DMS 273 treated with DMSO at 0.1 percent for 48 hours (cell line): ENCODE measurements at regions not wholly inside any gene's neighbourhood (a gene's known extent, or its start where the extent isn't known, plus 50 kb on each side); places are given as distances from the start of the nearest gene placed in this dataset.
"Not testable (repeated sequence)": the region's sequence is repeated elsewhere in the genome, so short reads cannot be mapped to it uniquely, and the experiment has no call there.

Experiments used
- DNase-seq: peaks from one replicate; lab custom pipeline; 2025; lab: John Stamatoyannopoulos, UW

DNA sequence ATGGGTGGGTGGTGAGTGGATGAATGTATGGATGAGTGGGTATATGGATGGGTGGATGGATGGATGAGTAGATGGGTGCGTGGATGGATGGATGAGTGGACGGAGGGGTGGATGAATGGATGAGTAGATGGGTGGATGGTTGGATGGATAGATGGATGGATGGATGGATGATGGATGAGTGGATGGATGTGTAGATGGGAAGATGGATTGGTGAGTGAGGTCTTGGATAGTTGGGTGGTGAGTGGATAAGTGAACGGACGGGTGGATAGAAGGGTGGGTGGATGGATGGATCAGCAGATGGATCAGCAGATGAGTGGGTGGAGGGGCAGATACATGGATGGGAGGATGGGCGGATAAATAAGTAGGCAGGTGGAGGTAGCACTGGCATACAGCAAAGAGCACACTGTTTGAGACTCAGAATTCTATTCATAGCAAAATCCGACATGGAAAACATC lies 163.5 kb downstream of the C9orf50 start:
- no peak for DNase-seq

DNA sequence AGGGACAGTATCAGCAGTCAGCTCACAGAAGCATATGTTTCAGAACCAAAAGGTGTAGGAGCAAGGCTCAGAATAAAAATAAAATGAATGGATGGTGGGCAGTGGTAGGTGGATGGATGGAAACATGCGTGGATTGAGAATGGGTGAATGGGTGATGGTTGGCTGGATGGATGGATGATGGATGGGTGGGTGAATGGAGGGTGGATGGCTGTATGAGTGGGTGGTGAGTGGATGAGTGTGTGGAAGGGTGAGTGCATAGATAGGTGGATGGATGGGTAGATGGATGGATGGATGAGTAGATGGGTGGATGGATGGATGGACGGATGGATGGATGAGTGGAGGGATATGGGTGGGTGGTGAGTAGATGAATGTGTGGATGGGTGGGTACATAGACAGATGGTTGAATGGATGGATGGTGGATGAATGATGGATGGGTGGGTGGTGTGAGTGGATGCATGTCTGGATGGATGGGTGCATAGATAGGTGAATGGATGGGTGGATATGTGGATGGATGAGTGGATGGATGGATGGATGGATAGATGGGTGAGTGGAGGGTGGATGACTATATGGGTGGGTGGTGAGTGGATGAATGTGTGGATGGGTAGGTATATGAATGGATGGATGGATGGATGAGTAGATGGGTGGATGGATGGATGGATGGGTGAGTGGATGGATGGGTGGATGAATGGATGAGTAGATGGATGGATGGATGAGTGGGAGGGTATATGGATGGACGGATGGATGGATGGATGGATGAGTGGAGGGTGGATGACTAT lies 164.2 kb downstream of the C9orf50 start:
- no peak for DNase-seq

DNA sequence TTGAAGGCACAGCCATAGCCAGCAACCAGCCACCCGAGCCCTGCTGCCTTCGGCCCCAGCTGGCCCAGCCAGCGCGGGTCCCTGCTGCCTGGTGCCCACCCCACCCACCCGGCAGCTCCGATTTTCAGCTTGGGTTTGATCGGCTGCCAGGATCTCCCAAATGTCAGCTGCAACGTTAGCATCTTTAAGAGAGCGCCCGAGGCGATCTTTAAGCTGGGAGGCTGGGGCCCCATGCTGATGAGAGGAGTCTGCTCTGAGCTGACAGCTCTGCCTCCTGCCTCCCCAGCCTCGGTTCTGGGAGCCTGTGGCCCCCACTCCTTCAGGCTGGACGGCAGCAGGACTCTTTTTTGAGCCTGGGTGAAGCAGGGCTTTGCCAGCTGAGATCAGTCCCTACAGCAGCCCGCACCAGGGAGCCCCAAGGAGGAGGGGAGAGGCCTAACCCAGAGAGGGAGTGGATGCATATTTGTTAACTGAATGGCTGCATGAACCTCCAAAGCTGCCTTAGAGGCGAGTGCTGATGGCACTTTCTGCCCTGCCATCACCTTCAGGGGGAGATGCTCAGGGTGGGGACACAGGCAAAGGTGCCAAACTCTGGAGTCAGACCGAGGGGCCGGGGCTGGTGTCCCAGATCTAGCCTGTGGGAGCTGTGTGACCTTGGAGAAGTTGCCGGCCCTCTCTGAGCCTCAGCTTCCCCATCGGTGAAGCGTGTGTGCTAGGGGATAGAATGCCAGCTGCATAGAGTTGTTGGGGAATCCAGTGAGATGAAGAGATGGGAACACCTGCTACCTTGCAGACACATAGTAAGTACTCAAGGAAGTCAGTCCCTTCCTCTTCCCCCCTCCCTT lies 165.5 kb downstream of the C9orf50 start:
- DNase-seq: peak; percentile 23

DNA sequence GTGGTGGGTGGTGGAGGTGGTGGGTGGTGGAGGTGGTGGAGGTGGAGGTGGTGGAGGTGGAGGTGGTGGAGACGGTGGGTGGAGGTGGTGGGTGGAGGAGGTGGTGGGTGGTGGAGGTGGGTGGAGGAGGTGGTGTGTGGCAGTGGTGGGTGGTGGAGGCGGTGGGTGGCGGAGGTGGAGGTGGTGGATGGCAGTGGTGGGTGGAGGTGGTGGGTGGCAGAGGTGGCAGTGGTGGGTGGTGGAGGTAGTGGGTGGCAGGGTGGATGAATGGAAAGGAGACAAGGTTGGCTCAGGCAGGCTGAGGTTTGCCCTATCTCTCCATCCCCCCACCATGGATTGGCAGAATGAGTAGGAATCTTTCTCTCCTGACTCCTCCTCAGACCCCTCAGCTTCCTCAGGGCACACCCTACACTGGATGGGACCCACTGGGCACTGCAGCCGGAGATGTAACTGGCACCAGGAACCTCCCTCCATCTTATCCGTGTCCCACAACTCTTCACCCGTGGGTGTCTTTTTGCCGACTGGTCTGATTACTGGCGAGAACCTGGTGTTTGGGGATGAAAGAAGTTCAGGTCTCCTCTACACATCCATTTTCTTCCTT lies 166.3 kb downstream of the C9orf50 start:
- no peak for DNase-seq

DNA sequence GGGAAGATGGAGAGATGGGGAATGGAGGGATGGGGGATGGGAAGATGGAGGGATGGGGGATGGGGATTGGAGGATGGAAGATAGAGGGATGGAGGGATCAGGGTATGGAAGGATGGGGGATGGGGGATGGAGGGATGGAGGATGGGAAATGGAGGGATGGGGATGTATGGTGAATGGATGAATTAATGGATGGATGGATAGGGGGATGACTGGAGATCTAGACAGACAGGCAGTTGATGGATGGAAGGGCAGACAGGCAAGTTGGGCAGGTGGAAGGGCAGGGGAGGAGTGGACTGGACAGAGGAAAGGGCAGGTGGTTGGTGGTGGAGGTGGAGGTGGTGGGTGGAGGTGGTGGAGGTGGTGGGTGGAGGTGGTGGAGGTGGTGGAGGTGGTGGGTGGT lies 167.2 kb downstream of the C9orf50 start:
- no peak for DNase-seq

DNA sequence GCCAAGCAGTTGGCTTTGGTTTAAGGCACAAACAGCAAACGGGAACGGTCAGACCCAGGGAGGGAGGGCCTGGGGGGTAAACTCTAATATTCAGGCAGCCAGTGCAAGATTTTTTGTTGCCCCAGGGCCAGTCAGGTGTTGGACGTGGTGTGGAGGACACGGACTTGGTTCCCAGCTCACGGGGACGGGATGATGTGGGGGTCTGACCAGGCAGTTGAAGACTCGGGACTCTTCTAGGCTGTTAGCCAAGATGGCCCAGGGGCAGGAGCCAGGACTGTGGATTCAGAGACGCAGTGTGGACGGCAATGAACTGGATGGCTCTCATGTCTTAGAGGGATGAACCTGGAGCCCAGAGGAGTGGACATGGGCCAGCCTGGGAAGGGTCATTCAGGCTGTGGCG lies 169.2 kb downstream of the C9orf50 start:
- no peak for DNase-seq

DNA sequence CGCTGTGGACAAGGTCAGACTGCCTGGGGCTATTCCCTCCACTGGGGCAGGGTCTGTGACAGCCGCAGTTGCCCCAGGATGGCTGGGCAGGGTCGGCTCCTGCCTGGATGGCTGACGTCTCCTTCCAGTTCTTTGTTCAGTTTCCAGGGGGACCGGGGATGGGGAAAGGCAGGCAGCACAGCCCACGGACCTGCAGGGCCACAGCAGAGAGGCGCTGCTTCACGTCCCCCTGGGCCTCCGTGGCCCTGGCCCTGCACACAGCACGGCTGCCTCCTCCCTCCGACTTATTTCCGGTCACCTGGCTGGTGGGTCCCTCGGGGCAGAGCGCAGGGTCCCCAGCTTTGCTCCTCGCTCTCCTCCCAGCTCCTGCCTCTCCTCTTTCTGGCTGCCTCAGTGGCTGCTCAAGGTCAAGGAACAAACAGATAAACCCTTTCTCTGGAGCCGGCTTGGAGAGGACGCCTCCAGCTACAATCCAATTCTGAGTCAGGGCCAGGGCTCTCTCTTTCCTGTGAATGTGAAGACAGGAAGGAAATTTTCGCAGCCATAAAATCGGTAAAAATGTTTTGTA lies 169.7 kb downstream of the C9orf50 start:
- no peak for DNase-seq

DNA sequence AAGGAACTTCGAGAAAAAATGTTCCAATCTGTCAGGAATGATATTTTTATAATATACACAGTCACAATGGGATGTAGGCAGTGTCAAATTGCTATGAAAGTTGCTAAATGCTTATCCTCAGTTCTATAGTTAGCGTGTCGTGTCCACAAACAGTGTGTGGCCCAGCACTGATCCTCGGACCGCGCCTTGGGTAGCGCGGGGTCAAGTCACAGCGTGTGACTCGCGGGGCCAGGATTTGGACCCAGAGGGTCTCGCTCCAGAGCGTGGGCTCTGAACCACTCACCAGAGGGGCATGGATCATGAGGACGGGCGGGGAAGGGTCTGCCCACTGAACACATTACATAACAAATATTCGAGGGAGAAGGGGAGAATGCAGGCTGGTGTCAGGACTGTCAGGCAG lies 171.8 kb downstream of the C9orf50 start:
- no peak for DNase-seq

DNA sequence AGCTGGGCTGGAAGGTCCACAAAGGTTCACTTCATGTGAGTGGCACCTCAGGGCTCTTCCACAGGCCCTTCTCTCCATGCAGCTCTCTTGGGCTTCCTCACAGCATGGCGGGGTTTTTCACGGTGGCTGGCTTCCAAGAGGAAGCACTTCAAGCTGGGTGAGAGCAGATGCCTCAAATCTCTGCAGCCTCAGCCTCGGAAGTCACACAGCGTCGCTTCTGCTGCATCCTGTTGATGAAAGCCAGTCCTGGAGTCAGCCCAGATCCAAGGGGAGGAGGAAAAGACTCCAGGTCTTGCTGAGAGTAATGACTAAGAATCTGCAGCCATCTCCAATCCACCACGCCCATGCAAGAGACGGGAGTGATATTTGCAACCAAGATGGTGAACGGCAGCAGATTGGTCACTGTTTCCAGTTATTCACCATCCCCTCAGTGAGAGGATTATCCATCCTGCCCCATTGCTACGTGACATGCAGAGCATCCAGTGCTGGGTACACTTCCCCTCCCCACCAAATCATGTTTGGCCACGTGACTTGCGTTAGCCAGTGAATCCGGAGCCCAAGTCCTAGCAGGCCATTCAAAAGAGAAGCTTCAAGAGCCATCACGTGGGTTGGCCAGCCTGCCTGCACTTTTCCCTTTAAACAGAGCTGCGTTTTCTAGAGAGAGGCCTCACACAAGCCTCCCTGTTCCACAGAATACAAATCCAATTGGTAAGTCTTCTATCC lies 173.9 kb downstream of the C9orf50 start:
- no peak for DNase-seq

DNA sequence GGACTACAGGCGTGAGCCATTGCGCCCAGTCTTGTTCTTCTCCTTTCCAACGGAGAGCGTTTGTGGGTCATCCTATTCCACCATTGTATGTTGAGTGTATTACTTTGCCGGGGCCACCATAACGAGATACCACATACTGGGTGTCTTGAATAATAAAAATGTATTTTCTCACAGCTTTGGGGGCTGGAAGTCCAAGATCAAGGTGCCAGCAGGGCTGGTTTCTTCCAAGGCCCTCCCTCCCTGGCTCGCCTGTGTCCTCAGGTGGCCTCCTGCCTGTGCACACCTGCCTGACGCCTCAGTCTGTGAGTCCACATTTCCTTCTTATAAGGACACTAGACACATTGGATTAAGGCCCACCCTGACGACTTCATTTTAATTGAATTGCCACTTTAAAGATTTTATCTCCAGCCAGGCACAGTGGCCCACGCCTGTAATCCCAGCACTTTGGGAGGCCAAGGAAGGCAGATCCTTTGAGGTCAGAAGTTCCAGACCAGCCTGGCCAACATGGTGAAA lies 175.1 kb downstream of the C9orf50 start:
- DNase-seq: no peak

DNA sequence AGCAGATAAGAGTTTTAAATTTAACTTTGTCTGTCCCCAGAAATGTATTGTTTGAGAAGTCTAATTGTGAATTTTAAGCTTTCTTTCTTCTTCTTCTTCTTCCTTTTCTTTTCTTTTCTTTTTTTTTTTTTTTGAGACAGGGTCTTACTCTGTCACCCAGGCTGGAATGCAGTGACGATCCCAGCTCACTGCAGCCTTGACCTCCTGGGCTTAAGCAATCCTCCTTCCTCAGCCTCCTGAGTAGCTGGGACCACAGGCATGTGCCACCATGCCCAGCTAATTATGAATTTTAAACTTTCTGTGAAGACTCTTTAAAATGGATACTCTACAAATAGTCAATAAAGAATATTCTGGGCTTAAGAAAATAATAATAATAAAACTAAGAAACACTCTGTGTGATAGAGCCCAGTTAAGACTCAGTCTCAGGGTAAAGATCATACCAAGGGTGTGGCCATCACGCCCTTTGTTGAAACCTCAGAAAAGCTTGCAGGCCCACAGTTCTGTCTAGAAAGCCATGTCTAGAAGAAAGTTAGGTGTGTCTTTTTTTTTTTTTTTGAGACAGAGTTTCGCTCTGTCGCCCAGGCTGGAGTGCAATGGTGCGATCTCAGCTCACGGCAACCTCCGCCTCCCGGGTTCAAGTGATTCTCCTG lies 177.3 kb downstream of the C9orf50 start:
- not testable (repeated sequence) for DNase-seq

DNA sequence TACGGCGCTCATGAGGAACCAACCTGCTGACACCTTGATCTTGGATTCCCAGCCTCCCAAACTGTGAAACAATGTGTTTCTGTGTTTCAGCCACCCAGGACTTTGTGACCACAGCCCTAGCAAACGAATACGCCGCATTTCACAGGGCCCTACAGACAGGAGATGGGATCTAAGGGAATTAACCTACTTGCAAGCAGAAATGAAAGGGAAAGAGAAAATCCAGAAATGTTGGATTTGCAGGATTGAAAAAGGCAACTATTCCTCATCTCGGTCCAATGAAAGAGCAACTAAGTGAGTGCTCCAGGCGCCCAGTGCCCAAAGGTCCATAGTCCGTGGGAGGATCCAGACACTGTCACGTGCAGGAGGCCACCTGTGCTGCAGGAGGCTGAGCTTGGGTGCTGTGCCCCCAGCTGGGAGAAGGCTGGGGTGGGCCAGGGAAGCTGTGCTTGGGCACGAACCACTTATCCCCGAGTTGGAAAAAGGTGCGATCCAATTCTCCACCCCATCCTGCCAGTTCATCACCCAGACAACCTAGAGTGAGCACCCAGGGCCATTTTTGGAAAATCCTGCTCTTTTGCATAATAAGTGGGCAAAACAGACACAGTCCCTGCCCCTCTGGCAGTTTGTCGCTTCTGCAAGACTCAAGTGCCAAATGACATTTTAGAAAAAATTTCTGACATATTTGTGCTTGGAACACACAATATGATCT lies 177.9 kb downstream of the C9orf50 start:
- DNase-seq: no peak

DNA sequence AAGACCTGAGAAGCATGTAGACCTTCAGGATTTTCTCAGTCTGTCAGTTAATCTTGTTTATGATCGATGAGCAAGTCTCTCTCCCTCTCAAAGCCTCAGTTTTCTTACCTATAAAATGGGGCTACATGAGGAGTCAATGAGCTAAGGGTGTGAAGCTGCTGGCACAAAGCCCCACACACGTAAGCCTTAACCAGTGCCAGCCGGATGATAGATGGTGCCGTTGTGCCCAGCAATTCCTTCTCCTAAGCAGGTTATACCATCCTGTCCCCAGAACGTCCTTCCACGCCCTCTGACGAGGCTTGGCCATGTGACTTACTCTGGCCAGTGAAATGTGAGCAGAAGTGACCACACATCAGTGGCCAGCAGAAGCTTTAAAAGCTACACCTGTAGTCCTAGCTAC lies 179.0 kb downstream of the C9orf50 start:
- DNase-seq: no peak

DNA sequence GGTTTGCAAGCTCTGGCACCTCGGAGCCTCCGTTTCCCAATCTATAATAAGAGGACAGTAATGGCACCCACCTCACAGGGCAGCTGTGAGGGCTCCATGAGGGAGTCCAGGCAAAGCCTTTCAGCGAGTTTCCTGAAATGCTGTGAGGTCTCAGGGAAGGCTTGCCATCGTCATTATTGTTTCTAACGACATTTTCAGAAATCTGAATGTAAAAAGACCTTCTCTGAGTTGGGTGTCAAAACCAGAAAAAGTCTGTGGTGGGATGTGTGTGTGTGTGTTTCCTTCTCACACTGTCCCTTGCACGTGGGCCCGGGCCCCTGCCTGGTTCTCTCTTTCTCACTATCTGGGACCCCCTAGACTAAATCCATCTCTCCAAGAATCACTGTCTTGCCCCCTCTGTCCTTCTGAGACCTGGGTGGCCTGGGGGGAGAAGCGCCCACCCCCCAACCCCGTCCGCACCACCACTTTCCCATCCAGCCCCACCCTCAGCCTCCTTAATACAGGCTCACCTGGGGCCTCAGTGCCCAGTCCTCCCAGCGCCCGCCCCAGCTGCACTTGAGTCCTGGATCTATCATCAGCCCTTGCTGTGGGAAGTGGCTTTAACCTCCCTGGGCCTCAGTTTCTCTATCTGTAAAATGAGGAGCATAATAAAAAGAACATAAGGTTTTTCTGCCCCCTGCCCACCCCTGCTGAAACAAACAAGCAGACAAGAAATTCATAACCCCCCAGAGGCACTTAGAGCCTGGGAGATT lies 180.3 kb downstream of the C9orf50 start:
- DNase-seq: no peak

DNA sequence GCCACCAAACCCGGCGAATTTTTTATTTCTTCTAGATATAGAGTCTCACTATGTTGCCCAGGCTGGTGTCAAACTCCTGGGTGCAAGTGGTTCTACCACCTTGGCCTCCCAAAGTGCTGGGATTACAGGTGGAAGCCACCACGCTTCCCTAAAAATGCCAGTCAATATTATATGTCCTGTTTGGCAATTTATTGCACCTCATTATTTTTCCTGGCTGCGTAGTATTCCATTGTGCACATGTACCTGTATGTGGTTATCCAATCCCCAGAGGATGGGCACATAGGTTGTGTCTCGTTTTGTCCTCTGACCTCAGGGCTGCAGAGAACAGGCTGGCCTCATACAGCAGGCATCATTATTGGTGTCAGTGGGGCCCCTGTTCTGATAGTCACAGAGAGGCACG lies 181.7 kb downstream of the C9orf50 start:
- DNase-seq: no peak

DNA sequence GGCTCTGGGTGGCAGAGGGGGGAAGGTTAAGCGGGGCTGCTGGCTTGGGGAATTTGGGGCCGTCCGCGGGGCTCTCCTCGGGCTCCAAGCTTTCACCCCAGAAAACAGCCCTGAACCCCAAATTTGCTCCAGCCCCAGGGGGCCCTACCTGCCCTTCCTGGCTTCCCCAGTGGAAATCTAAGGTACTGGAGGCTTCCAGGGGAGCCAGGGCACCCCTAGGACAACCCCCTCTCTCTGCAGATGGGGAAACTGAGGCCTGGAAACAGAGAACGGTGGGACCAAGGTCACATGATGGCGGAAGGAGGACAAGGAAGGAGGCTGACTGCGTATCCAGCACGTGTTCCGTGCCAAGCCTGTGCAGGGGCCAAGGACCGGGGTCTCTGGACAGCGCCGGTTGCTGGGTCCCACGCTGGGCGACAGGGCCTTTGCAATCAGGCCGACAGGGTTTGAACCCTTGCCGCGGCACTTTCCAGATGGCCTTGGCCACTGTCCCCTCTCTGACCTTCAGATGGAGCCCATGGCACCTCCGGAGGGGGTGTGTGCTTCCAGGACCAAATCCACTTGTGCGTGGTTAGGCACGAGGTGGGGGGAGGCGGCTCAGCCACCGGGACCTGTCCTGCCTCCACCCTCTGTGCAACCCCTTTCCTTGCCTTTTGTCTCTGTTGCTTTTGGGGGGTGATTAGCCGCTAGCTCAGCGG lies 183.1 kb downstream of the C9orf50 start:
- no peak for DNase-seq

DNA sequence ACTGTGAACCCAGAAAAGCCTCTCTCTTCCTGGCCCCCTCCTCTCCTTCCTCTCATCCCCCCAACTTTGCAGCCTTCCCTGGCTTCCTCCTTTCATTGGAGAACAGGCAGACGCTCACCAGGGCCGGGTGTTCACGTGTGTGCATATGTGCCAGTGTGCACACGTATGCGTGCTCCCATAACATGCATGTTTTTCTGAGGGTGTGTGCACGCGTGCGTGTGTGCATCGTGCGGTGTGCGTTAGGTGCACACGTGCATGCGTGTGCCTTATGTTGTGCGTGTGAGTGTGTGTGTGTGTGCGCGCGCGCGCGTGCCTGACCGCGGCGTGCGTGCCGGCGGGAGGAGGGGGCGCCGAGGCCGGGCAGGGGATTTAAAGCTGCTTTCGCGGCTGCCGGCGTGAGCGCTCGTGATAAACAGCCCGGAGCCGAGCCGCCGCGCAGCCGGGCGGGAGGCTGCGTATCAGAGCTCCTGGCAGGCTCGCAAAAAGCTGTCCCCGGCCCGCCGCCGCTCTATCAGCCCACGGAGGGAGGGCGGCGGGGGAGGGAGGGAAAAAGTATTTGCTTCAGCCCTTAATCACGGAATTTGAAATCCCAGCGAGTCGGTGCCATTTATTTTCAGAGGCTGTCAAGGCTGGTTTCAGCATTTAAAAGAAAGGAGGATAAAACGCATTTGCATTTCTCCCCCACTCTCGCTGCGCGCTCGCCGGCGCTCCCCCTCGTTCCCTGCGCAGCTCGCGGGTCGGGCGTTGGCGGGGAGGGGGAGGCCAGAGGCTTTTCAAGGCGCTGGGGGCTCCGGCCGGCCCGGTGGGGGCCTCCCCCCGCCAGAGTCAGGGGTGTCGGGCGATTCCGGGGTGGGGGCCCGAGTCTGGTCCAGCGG lies 183.9 kb downstream of the C9orf50 start:
- DNase-seq: no peak
